GM18507 (cell line): ENCODE measurements at regions not wholly inside any gene's neighbourhood (a gene's known extent, or its start where the extent isn't known, plus 50 kb on each side); places are given as distances from the start of the nearest gene placed in this dataset.
A peak's percentile ranks its signal among the peaks of the same experiment; 100 is the strongest.

Source experiments
- DNase-seq: peaks from one replicate; pipeline ENCODE4 v3.0.0; 2011; ENCODE audit warnings: low read depth; ENCODE audit not compliant: insufficient read length; ENCODE audit errors: extremely low spot score
- FAIRE-seq: peaks from 2 replicates; lab custom pipeline; 2011; peaks lifted over from hg19 to GRCh38; lab: Jason Lieb, UNC

DNA sequence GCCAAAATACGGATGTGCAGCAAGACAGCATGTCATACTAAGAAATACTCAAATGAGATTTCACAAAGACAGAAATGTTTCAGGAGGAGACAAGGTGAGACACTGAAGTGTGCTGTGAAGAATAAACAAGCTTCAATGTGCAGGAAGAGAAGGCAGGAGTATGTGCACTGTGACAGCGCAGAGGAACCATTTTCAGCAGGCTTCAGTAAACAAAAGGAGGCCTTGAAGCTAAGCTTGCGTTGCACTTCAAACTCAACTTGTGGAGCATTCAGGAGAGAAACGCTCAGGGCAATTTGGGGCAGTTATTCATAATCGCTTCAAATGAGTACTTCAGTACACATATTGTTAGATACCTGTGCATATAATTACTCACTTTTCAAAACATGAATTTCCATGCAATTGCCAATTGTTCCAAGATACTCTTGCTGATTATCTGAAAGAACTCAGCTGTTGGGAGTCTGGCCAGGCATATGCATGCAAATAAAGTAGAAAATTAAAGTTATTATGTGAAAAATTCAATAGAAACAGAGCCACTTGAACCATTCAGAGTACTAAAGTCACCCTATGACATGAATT, 234.2 kb upstream of the OPRM1 start:
- DNase-seq: no peak

GRCh38 chr6:153801917-153802316, 237.1 kb upstream of the OPRM1 start:
- no peak for FAIRE-seq
- DNase-seq: no peak

More for the DNA sequence above, 234.2 kb upstream of the OPRM1 start:
- no peak for FAIRE-seq

DNA sequence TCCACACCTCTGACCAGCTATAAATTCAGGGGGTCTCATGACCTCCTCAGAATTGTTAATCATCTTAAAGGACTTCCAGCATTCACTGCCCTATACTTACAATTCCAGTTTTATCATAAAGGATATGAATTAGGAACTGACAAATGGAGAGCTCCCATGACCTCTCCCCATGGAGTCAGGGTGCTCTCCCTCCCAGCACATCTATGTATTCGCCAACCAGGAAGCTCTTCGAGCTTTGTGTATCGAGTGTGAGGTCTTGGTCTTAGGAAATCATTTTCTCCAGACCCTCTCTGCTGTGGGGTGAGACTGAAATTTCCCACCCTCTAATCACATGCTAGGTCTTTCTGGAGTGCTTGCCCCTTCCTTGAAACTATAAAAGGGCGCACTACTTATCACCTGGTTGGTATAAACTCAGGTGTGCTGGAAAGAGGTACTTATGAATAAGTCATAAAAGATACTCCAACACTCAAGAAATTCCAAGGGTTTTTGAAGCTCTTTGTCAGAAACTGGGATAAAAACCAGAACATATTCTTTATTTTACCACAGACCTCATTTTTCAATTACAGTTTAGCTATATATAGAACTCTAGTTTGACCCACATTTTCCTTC, 238.4 kb upstream of the OPRM1 start:
- DNase-seq (no peak), FAIRE-seq (no peak)

- DNase-seq: no peak
Measured at GRCh38 chr6:153790876-153791473, 248.1 kb upstream of the OPRM1 start.

GRCh38 chr6:153790048-153790447, 249.0 kb upstream of the OPRM1 start:
- DNase-seq: no peak
- no peak for FAIRE-seq

More at GRCh38 chr6:153790876-153791473, 248.1 kb upstream of the OPRM1 start:
- FAIRE-seq: peak; percentile 31

- FAIRE-seq: no peak
- no peak for DNase-seq
Measured at GRCh38 chr6:153787341-153787606, 251.8 kb upstream of the OPRM1 start.

GRCh38 chr6:153781306-153781705, 257.7 kb upstream of the OPRM1 start:
- FAIRE-seq (no peak), DNase-seq (no peak)

- no peak for FAIRE-seq
- DNase-seq: no peak
Measured at GRCh38 chr6:153780011-153780410, 259.0 kb upstream of the OPRM1 start.

GRCh38 chr6:153778216-153778615, 260.8 kb upstream of the OPRM1 start:
- no peak for DNase-seq
- FAIRE-seq: no peak

DNA sequence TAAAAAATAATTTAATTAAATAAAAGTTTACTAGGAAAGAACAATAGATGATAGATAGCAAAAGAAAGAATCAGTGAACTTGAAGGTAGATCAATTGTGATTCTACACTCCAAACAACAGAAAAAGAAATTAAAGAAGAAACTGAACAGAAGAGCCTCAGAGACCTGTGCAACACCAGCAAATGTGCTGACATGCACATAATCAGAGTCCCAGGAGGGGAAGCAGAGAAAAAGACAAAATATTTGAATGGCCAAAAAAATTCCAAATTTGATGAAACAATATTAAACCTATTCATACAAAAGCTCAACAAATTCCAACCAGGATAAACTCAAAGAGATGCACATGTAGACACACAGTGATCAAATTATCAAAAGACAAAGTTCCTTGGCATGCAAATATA, 267.5 kb upstream of the OPRM1 start:
- DNase-seq (no peak), FAIRE-seq (no peak)

DNA sequence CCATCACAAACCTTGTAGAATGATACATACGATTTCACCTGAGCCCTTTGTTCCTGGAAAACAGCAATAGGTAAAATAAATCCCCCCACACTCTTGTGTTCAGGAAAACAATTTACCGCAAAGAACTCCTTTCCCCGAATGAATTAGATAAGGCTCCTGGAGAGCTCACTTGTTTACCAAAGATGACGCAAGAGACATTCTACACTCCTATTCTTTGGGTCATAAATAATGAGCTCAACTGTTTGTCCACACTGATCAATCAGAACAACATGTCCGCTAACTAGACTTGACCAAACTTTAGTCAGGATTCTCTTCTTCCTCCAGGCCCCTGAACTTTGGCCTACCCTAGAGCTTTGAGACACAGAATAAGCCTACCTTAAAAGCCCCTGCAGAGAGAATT, 271.9 kb upstream of the OPRM1 start:
- no peak for FAIRE-seq

DNA sequence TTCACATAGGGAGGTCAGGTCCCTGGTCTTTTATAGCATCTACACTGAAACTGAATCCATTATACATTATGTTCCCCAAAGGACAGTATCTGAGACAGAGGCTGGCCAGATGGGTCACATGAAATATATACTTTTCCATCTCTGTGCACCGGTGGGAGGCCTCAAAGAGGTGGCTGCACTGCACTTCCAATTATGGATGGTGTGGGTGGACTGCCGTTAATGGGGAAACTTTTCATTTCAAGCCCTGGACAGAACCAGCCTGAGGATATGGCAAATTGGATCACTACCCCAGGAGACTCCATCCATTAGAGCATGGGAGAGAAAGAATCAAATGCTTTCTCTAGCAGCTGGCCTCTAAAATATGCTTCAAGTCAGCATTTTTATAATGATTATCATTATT, 280.5 kb upstream of the OPRM1 start:
- DNase-seq: no peak
- no peak for FAIRE-seq

More for the DNA sequence above, 271.9 kb upstream of the OPRM1 start:
- DNase-seq: no peak

- DNase-seq (no peak), FAIRE-seq (no peak)
Measured at GRCh38 chr6:153735761-153736160, 303.3 kb upstream of the OPRM1 start.

GRCh38 chr6:153729189-153729588, 309.9 kb upstream of the OPRM1 start:
- FAIRE-seq (no peak), DNase-seq (no peak)

GRCh38 chr6:153727885-153728284, 311.2 kb upstream of the OPRM1 start:
- DNase-seq: no peak
- no peak for FAIRE-seq

DNA sequence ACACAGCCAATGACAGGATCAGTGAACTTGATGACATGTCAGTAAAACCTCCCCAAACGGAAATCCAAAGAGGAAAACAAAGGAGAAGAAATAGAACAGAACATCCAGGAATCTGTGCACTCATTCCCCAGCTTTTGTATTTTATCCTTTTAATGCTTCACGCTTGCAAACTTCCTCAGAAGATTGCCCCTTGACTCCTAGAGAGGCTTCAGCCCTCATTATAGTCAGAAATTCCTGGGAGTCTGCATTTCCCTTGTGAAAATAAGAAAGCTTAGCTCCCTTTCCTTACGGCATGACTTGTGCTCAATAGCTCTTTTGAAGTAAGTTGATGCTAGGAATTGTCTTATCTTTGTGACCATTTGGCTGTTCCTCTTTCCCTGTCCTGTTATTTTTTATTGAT, 313.6 kb upstream of the OPRM1 start:
- no peak for DNase-seq
- no peak for FAIRE-seq

DNA sequence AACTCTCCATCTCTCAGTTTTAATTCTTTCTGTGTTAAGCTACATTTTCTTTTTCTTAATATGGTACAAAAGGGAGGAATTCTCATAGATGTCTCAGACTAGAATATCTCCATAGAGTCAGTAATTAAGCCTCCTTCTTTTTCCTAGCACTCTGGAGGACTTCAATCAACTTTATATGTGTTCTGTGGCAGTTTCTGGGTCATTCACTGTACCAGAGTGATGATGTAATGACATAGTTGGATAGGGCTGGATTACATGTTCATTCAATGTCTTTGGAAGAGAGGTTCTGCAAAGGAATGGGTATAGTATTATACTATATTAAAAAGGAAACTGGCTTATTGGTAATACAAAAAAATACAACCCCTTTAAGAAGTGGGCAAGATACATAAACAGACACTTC, 318.3 kb upstream of the OPRM1 start:
- FAIRE-seq (no peak), DNase-seq (no peak)

- no peak for FAIRE-seq
- DNase-seq: no peak
Measured at GRCh38 chr6:153705429-153705828, 333.6 kb upstream of the OPRM1 start.

- FAIRE-seq (no peak), DNase-seq (no peak)
Measured at GRCh38 chr6:153702671-153703070, 336.4 kb upstream of the OPRM1 start.

DNA sequence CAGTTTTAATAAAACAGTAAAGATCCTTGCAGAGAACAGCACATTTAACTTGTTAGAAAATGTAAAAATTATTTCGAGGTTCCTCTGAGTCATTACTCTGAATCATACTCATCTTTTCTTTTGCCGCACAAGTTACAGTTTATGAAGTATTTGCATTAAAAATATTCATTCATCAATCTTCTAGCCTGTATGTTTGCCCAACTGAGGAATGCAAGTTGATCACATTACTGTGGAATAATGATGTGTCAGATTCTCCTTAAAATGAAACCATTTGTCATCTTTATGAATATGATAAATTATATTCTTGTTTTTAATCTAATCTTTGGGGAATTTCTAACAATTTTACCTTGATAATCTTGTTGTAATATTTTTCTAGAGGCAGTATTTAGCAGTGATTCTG, 340.4 kb upstream of the OPRM1 start:
- DNase-seq: no peak
- FAIRE-seq: no peak

DNA sequence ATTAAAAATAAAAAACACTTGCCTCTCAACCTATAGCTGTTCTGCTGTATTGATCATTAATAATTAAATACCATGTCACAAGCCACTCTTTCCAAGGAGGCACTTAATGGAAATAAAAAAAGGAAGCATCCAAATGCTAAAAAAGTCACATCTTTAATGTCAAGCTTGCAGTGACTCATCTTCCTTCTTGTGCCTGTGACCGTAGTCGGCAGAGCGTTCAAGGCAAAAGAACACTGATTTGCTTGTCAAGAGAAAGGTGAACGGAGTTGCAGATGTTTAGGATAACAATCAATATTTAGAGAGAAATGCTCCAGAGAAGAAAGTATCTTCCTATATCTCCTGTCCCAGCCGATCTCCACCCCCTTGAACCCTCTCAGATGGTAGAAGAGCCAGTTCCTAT, 341.0 kb upstream of the OPRM1 start:
- DNase-seq (no peak), FAIRE-seq (no peak)

- FAIRE-seq (no peak), DNase-seq (no peak)
Measured at GRCh38 chr6:153677522-153677921, 361.5 kb upstream of the OPRM1 start.
